HG03108 (cell line): ENCODE measurements at regions not wholly inside any gene's neighbourhood (a gene's known extent, or its start where the extent isn't known, plus 50 kb on each side); places are given as distances from the start of the nearest gene placed in this dataset.

Source experiments
- ATAC-seq: cut with Tn5 transposase; IDR thresholded peaks from one replicate; pipeline ENCODE4 v1.9.1; 2021; ENCODE audit warnings: moderate library complexity; ENCODE audit not compliant: unreplicated experiment

DNA sequence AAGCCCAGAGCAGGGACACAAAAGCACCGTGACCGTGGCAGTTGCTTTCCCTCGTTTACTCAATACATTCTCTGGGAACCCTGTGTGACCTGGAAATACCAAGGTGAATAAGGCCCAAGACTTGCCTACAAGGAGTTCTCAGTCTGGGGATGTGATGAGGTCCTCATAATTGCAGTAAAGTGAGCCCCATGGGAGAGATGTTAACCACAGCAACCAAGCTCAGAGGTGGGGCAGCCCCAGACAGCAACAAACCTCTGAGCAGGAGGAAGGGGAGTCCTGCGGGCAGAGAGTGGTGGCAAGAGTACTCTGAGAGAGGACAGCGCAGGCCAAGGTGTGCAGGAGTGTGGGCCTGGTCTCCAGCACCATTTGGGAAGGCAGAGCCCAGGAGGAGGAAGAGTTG, 91.6 kb downstream of the TTC32 start:
- no peak for ATAC-seq

DNA sequence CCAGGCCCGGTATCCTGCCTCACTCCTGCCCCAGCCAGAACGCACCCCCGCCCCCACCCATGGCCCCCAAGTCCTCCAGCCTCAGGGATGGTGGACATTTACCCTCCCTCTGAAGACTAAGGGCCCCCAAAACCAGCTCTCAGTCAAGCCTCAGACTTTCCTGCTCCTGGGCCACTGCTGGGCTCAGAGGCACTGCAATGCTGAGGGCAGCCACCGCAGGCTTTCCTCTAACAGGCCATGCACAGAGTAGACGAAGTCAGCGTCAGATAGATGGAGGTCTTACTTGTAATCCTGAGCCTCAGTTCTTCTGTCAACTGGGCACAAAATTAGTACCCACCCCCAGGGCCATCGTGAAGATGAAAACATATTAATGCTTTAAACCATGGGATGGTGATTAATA, 92.6 kb downstream of the TTC32 start:
- no peak for ATAC-seq

DNA sequence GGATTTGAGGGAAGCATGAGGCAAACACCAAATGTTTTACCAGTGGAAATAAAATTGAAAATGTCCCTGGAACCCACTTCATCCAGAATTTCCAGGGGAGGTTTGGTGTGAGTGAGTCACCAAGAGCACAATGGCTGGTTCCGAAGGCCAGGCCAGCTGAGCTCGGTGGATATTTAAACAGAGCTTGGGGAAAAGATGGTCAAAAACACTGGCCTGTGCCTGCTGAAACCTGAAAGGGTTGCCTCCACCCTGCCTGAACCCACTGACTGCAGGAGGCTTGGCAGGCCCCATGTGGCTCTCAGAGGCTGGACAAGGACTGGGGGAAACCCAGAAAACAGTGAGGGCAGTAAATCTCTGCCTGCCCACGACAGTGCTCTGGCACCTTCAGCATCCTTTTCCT, 93.9 kb downstream of the TTC32 start:
- ATAC-seq: no peak

DNA sequence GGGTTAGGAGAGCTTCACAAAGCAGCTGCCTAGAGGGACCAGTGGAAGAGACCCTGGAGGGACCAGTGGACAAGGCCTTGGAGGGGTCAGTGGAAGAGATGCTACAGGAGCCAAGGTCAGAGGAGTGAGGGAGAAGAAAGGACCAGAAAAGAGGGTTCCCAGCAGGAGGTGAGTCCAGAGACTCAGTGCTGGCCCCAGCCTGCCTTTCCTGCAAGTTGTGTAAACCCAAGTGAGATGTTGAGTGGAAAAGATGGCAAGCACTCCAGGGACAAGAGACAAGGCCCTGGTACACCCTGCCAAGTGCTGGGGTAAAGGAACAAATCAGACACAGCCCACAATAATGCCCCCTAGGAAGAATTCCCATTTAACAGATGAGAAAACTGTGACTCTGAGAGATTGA, 94.4 kb downstream of the TTC32 start:
- ATAC-seq: no peak

DNA sequence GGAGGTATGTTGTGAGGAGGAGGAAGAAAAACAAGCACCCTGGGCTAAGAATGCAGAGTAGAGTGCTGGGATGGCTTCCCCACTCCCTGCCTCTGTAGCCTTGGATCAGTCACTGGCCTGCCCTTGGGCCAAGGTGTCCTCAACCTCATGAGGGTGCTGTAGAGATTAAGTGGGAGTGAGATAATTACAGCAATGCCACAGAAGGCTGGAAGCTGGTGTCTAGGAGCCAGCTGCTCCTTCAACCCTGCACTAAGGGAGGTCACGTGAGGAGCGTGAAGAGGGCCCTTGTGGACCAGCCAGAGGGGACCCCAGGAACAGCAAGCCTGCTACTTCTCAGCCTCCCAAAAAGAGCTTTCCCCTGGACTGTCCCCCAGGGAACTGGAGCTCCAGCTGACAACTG, 95.2 kb downstream of the TTC32 start:
- no peak for ATAC-seq

DNA sequence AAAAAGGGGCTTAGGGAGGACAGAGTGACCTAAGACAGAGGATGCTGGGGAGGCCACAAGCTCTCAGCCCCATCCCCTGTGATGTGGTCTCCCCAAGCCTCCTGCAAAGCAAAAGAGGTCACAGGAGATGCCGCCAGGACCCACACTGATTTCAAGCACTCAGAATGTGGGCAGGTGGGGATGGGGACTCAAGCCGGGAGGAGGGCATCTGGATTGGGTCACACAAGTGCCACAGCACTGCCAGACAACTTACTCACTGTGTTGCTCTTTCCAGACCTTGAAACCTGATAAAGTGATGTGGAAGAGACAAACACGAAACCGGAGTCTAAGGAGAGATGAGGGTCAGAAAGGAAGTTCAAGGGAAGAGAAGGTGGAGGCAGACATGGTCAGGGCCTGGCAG, 95.7 kb downstream of the TTC32 start:
- ATAC-seq: no peak

DNA sequence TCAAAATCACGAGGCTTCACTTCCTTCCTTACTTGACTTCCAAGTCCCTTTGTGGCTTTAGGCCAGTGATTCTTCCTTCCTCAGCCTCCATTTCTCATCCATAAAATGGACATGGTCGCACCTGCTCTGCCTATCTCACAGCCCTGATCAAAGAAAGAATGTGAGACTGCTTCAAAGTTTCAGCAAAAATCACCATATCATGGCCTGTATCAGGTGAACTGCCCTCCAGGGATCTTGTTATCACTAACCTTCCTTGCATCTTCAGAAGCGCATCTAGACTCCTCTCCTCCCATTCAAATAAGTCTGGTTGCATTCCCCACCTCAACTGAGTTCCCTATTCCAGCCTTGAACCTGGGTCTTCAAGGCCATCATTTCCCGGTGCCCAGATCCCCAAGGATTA, 96.5 kb downstream of the TTC32 start:
- no peak for ATAC-seq

DNA sequence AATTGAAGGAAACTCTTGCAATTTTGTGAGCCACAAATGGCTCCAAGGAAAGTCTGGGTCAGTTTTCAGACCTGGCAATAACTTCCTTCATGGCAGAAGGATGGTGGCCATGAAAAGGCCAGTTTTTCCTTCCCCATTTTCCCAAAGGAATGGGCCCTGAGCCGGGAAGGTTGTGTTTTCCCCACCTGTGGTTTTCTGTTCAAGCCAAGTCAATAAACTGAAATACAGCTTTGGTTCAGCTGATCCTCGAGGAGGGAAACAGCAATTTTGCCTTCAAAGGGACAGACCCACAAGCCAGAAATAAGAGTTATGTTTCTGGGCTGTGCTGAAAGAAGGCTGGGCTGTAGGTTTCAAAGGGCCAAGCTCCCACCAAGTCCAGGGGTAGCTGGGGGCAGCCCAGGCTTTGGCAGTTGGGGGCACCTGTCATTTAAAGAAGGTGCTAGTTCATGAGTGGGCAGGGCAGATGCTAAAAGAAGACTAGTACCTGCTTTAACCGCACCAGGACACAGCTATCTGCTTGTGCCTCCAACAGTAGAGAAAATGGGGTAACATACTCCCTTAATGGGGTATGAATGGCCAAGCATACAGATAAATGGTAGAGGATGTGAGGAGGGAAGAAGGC, 97.0 kb downstream of the TTC32 start:
- ATAC-seq: no peak

DNA sequence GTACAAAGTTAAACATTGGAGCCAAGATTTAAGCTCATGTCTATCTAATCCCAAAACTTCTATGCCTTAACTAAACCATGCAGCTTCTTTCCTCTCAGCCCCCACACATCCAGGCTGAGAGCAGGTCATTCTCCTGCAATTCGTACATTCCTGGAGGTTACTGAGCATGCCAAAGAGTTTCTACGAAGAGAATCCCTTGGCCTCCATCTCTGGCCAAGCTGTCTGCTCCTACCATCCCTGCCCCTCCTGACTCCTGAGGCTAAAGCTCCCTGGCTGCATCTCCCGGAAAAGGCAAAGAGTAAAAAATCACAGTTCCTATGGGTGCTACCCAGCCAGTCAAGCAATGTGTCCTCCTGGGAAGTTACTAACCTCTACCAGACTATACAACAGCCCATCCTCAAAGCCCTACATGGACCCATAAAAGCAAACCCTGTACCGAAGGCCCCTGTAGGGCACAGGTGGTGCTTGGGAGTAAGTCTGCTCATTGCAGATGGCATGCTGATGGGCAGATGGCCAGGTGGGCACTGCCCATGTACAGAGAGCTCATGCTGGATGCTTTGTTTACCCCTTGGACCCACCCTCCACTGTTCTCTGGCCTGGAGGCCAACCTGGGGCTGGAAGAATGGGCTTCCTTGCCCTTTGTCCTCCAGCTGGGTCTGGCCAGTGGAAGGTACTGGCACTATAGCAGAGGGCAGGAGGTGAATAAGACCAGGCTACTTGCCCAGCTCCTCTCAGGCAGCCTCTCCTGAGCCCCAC, 99.5 kb downstream of the TTC32 start:
- no peak for ATAC-seq

DNA sequence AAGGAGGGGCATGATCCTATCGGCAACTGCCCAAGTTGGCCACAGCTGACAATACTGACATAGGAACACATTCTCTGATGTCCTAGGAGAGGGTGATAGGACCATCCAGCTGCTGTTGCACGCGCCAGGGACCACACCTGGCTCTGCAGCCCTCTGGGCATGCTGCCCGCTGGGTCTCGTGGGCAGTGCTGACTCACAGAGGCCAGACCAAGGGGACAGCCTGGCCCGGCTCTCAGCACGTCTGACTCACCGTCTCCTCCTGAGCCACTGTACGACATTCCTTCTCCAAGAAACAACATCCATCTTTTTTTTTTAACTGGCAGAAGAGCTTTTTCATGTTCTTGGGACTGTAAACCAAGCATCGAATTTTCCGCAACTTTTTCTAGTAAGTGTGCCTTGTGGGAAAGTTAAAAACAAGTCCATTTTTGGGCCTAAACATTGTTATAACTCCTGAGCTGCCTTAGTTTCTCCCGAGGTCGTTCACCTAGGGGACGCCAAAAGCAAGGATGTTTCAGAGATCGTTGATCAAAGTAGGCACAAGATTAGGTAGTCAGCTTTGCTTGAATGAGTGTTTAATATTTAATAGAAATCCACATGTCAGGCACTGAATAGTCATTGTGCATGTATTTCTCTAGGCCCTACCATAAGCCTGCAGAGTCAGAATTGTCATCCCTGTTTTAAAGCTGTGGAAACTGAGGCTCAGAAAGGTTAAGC, 100.3 kb downstream of the TTC32 start:
- no peak for ATAC-seq

DNA sequence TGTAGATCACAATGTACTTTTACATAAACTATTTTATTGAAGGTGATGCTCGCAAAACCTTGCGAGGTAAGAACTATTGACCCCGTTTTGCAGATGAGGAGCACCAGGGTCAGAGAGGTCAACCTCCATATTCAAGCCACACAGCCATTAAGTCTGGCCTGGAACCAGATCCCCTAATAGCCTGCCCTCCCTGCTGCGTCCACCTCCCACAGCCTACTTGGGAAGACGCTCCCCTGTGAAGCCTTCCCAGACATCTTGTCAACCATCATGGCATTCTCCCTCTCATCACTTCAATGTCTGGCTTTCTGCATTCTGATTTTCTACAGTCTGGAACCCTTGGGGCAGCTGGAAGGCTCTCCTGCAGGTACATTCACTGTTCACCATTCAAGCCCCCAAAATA, 101.0 kb downstream of the TTC32 start:
- ATAC-seq: no peak

DNA sequence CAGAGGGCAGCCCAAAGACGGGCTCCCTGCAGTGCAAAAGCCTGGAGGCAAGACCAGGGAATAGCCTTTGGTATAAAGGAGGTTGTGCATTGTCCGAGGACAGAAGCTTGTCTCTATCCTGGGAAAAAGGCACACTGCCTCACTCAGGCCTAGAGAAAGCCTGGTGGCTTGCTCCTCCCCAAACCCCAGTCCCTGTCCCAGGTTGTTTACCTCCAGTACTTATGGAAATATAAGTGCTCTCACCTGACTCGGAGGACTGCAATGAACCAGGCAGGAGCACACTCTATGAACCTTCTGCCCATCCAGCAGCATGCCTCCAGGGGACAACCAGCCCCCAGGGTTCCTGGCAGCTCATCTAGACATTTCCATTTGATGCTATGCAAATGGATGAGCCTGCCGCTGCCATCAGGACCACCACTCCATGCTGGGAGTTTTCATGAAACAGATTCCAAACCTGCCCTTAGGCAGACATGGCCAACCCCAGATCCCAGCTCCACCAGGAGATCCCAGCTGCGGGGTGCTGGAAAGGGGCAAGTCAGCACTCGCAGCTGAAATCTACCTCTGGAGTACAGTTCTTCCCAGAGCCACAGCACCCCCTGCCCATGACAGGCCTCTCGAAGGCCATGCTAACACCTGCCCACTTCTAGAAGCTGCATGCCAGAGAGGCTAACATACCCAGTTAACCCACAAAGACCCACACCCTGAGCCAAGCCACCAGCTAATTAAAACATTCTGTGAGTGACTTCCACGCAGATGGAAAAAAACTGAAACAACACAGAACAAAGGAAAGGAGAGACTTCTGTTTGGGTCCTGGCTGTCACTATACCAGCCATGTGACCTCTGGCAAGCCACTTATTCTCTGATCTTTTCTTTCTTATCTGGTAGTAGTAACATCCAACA, 101.7 kb downstream of the TTC32 start:
- ATAC-seq: no peak

DNA sequence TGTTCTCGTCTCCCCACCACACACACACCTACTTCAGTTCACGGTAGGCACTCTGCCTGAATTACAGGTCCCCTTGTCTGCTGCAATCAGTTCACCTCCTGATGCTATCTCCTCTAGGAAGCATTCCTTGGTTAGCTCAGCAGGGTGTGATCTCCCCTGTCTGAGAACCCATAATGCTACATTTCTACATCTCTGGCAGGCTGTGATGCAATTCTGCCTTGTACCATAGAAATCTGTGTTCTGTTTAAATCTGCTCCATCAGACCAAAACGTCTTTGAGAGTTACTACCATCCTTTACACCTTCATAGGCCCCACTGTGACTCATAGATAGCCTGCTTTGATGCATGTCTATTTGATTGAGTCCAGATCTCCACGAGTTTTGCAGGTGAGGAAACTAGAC, 103.9 kb downstream of the TTC32 start:
- ATAC-seq: no peak

DNA sequence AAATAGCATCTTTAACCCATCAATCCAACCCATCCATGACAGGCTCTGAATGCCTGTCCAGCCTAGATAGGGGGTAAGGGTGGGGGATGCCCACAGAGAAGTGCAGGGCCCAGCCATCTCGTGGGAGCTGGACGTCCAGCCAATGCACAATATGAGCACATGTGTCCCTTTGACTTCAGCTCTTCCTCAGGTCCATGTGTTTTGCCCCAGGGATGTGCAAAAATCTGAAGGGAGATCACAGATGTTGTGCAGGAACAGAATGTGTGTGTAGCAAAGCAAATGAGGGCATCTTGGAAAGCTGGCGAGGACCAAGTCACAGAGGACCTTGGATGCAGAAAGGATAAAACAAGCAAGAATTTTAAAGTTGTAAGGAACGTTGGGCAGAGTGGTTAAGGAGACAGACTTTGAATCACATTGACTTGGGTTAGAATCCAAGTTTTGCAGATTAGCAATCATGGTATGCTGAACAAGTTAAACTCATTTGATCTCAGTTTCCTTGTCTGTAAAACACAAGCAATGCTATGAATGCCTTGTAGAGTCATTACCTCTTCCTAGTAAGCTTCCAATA, 104.5 kb downstream of the TTC32 start:
- no peak for ATAC-seq

DNA sequence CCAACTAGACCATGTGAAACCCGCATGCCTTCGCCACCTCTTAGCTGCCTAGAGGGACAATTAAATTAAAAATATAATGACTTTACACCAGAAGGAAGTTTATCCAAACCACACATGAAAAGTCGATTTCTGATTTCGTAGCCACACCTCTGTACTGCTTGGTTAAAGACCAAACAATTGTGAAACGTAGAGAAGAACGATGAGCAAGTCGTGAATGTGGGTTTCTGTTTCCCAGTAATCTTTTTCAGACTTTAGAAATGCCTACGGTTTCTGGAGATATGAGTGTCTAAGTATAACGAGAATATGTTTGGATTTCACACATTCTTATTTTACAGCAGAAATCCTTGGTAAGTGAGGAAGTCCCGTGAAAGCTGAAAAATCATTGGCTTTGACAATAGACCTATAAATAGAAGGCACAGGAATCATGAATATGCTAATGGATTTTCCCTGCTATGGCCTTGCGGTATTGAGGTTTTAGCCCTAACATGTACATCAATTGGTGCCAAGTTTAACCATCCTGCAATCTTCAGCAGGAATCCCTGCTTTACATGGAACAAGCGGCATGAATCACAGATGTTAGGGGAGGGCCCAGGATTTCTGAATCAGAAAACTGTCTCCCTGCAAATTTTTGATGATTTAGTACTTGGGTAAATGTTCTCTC, 105.6 kb downstream of the TTC32 start:
- no peak for ATAC-seq

DNA sequence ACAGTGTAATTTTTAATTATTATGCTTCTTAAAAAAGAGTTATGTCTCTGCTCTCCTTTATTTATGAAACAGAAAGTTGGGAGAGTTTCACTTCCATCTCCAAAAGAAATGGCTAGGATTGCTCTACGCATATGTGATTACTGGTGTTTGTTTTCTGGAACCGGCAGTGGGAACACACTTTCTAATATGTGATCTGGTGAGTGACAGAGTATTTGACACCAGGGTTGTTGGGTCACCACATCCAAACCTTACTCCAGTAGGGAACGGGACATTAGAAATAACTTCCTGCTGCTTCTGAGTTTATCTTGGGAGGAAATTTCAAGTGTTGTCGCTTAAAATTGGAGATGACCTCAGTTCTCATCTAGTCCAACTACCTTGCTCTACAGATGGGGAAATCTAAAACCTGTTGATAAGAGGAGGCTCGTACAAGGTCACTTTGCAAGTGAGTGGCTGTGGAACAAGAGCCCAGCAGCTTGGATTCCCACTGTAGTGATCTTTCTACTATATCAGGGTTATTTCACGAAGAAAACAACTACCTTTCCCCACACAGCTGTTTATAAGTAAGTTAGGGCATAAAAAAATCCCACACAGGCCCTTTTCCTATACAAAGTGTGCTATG, 108.5 kb downstream of the TTC32 start:
- no peak for ATAC-seq

DNA sequence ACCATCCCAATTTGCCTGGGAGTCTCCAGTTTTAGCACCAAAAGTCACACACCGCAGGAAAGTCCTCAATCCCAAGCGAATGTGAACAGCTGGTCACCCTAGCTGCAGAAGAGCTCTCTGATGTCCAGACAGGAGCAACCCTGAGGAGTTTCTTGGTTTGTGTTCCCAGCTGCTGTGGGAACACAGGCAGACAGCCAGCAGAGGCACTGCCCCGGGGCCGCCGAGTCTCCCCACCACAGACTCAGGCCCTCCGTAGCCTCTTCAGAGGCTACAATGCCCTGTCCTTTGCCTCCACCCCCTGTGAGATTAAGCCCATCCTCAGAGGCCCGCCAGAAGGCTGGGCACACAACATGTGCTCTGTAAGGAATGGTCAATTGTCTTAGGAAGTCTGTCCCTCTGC, 111.5 kb downstream of the TTC32 start:
- ATAC-seq: no peak

DNA sequence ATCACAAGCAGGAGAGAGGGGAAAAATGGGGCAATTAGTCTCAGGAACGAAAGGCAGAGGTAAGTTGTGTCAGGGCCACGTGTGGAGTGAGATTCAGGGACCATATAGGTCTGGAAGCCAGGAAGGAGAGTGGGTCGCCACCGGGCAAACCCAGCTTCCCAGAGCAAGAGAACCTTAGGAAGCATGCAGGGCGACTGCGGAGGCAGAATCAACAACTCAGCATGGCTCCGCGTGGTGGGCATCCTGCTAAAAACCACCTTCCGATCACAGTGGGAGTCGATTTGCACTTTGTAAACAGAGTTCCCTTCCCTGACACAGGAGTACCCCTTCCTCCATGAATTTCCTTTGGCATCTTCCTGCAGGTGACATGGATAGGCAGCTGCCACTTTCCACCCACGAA, 114.6 kb downstream of the TTC32 start:
- no peak for ATAC-seq

DNA sequence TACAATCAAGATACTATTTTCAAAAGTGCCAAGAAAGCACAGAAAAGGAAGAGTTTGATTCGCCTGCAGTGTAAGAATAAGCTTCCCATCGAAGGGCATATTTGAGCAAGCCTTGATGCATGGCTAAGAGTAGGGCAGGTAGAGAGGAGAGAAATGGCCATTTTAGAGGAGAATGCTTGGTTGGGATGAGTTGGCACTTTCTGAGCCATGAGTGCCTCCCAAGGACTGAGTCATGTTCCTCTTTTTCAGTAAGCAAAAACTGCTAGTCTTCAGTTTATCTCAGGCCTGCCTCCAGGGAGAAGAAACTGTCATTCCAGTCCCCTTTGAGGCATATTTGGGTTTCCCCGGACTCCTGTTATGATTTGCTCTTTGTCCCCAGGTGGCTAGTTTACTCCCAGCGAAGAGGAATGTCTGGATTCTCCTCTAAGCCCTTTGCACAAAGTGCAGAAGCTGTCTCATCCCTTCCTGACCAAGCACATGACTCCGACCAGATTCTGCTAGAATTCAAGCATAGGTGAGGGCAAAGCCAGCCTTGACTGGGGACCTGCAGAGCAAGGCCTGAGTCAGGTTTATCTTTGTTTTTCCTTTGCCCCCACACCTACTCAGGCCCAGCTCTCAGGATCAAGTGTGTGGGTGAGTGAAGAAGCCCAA, 115.2 kb downstream of the TTC32 start:
- no peak for ATAC-seq
